GM23338 (cell line): ENCODE measurements at regions not wholly inside any gene's neighbourhood (a gene's known extent, or its start where the extent isn't known, plus 50 kb on each side); places are given as distances from the start of the nearest gene placed in this dataset.
A peak's percentile ranks its signal among the peaks of the same experiment; 100 is the strongest.

Experiments used
- ATAC-seq: fragments of 200-7000 bp; cut with Tn5 transposase; 3 replicates; pipeline ENCODE4 v1.9.1; 2020
- DNase-seq: peaks from one replicate; pipeline ENCODE4 v3.0.0-alpha.2; 2015; ENCODE audit warnings: low spot score
- H2AFZ ChIP-seq: fragments of 200-600 bp; sonication (generic); 2 replicates; pipeline ENCODE4 v1.8.0; 2016; ENCODE audit warnings: antibody characterized with exemption, mild to moderate bottlenecking, moderate library complexity
- H3F3A ChIP-seq: fragments of 200-600 bp; sonication (generic); replicated peaks from 2 replicates; pipeline ENCODE4 v1.8.0; 2017; ENCODE audit warnings: antibody characterized with exemption, mixed run types, low read depth
- H3K27ac ChIP-seq: fragments of 200-600 bp; sonication (generic); 2 replicates; pipeline ENCODE4 v1.6.1; 2016; ENCODE audit warnings: low read depth
- H3K27me3 ChIP-seq: fragments of 200-600 bp; sonication (generic); 2 replicates; pipeline ENCODE4 v1.8.0; 2016; ENCODE audit warnings: mild to moderate bottlenecking, mixed run types, moderate library complexity; ENCODE audit not compliant: insufficient read depth
- H3K36me3 ChIP-seq: fragments of 200-600 bp; sonication (generic); 2 replicates; pipeline ENCODE4 v1.8.0; 2016; ENCODE audit warnings: mild to moderate bottlenecking; ENCODE audit not compliant: insufficient read depth
- H3K4me1 ChIP-seq: fragments of 200-600 bp; sonication (generic); 2 replicates; pipeline ENCODE4 v1.8.0; 2016; ENCODE audit warnings: mild to moderate bottlenecking, moderate library complexity; ENCODE audit not compliant: insufficient read depth
- H3K4me2 ChIP-seq: fragments of 200-600 bp; sonication (generic); 2 replicates; pipeline ENCODE4 v1.7.1; 2017; ENCODE audit warnings: mixed run types
- H3K4me3 ChIP-seq: fragments of 200-600 bp; sonication (generic); 2 replicates; pipeline ENCODE4 v1.6.1; 2016; ENCODE audit warnings: mixed run types
- H3K79me2 ChIP-seq: fragments of 200-600 bp; sonication (generic); replicated peaks from 2 replicates; pipeline ENCODE4 v1.8.0; 2017; ENCODE audit warnings: mild to moderate bottlenecking; ENCODE audit not compliant: insufficient read depth
- H3K9me2 ChIP-seq: fragments of 200-600 bp; sonication (generic); 2 replicates; pipeline ENCODE4 v1.8.0; 2017; ENCODE audit not compliant: insufficient read depth
- H4K20me1 ChIP-seq: fragments of 200-600 bp; sonication (generic); replicated peaks from 2 replicates; pipeline ENCODE4 v1.8.0; 2017; ENCODE audit warnings: mild to moderate bottlenecking; ENCODE audit not compliant: insufficient read depth
- H3K27ac Mint-ChIP-seq: 2 replicates; pipeline ENCODE4 v1.8.0; 2020; ENCODE audit warnings: inconsistent platforms, mild to moderate bottlenecking, moderate library complexity, mixed read lengths
- H3K27me3 Mint-ChIP-seq: 3 replicates; pipeline ENCODE4 v1.8.0; 2022; ENCODE audit warnings: low read depth, mild to moderate bottlenecking, moderate library complexity, mixed read lengths, inconsistent platforms; ENCODE audit not compliant: insufficient read depth, poor library complexity
- H3K36me3 Mint-ChIP-seq: 3 replicates; pipeline ENCODE4 v1.8.0; 2021; ENCODE audit warnings: low read depth, mild to moderate bottlenecking, inconsistent platforms, moderate library complexity, mixed read lengths
- H3K4me1 Mint-ChIP-seq: 3 replicates; pipeline ENCODE4 v1.8.0; 2020; ENCODE audit warnings: mild to moderate bottlenecking, inconsistent platforms, mixed read lengths
- H3K4me3 Mint-ChIP-seq: 3 replicates; pipeline ENCODE4 v1.8.0; 2021; ENCODE audit warnings: moderate library complexity, mild to moderate bottlenecking, inconsistent platforms, mixed read lengths
- H3K9me3 Mint-ChIP-seq: 3 replicates; pipeline ENCODE4 v1.8.0; 2020; ENCODE audit warnings: moderate library complexity, mild to moderate bottlenecking, inconsistent platforms, mixed read lengths
- CREB1 ChIP-seq: fragments of 250-450 bp; sonication (Bioruptor Pico); IDR thresholded peaks from 2 replicates; pipeline ENCODE4 v1.5.0; 2020; ENCODE audit warnings: low read depth, mild to moderate bottlenecking, moderate library complexity
- CTCF ChIP-seq, 2 experiments: fragments of 200-600 bp in 1 of 2; sonication (generic) in 1 of 2; conservative IDR thresholded peaks; 2 replicates each; pipeline versions ENCODE4 v1.5.1 to v1.6.1; 2016 to 2017; ENCODE audit warnings: antibody characterized with exemption in 2 of 2, low read depth in 2 of 2, mild to moderate bottlenecking in 2 of 2, moderate library complexity in 1 of 2
- EZH2 ChIP-seq: fragments of 200-600 bp; sonication (generic); IDR thresholded peaks from one replicate; pipeline ENCODE4 v1.8.0; 2017; ENCODE audit warnings: antibody characterized with exemption, mild to moderate bottlenecking, low read depth; ENCODE audit not compliant: unreplicated experiment
- EZH2phosphoT487 ChIP-seq: fragments of 200-600 bp; sonication (generic); IDR thresholded peaks from one replicate; pipeline ENCODE4 v1.8.1; 2018; ENCODE audit warnings: antibody characterized with exemption; ENCODE audit not compliant: unreplicated experiment
- JUNB ChIP-seq: IDR thresholded peaks from one replicate; pipeline ENCODE4 v1.6.1; 2016; ENCODE audit warnings: antibody characterized with exemption; ENCODE audit not compliant: unreplicated experiment
- NANOG ChIP-seq: IDR thresholded peaks from 2 replicates; pipeline ENCODE4 v1.6.1; 2016; ENCODE audit warnings: antibody characterized with exemption, borderline replicate concordance
- REST ChIP-seq: IDR thresholded peaks from one replicate; pipeline ENCODE4 v1.6.1; 2018; ENCODE audit warnings: antibody characterized with exemption; ENCODE audit not compliant: unreplicated experiment
- ZNF331 ChIP-seq: fragments of 250-450 bp; sonication (Bioruptor Pico); IDR thresholded peaks from 2 replicates; pipeline ENCODE4 v1.5.0; 2020; ENCODE audit warnings: low read depth, mild to moderate bottlenecking, moderate library complexity
- ZNF462 ChIP-seq: fragments of 250-450 bp; sonication (Bioruptor Pico); IDR thresholded peaks from 2 replicates; pipeline ENCODE4 v1.5.0; 2020; ENCODE audit warnings: mild to moderate bottlenecking, moderate library complexity

GRCh38 chr1:54480525-54480848 is 67.5 kb upstream of the ACOT11 start:
- Histone ChIP-seq H3K4me1 (peaks cover 55% of the 10 kb centered on the region), H4K20me1 (no peaks in the 10 kb centered on the region), H3K27ac (no peak overlapping the region), H2AFZ (no peak overlapping the region; the same call in 1 of the 2 replicates), H3K4me3 (peak overlapping the region; percentile 13), H3F3A (peaks cover 16% of the 10 kb centered on the region), H3K4me2 (peak overlapping the region; percentile 64), H3K36me3 (no peaks in the 10 kb centered on the region; the same call in 1 of the 2 replicates), H3K27me3 (peaks cover 35% of the 10 kb centered on the region), H3K79me2 (no peaks in the 10 kb centered on the region), H3K9me2 (no peaks in the 10 kb centered on the region; the same call in 1 of the 2 replicates)
- Mint-ChIP-seq H3K4me3 (peak overlapping the region; percentile 35; the same call in 1 of the 3 replicates), H3K4me1 (peaks cover 63% of the 10 kb centered on the region), H3K9me3 (no peaks in the 10 kb centered on the region; the same call in 2 of the 3 replicates), H3K27ac (no peak overlapping the region; the same call in 1 of the 2 replicates), H3K36me3 (no peaks in the 10 kb centered on the region), H3K27me3 (peaks cover 40% of the 10 kb centered on the region)
- DNase-seq (peak; percentile 88), ATAC-seq (peak; percentile 47)
- TF ChIP-seq NANOG (no peak), ZNF331 (CRISPR knock-in tag) (no peak), ZNF462 (CRISPR knock-in tag) (0 out of 2 replicates have a peak, but pooled peaks have one; percentile 18)

GRCh38 chr1:54479841-54480524 is 68.0 kb upstream of the ACOT11 start:
- Histone ChIP-seq H4K20me1 (no peaks in the 10 kb centered on the region), H3K9me2 (no peaks in the 10 kb centered on the region; the same call in 1 of the 2 replicates), H3F3A (peaks cover 21% of the 10 kb centered on the region), H3K79me2 (no peaks in the 10 kb centered on the region), H3K4me3 (peak overlapping the region; percentile 13), H3K36me3 (no peaks in the 10 kb centered on the region; the same call in 1 of the 2 replicates), H3K4me2 (peak overlapping the region; percentile 64), H3K27me3 (peaks cover 33% of the 10 kb centered on the region), H2AFZ (no peak overlapping the region; the same call in 1 of the 2 replicates), H3K4me1 (peaks cover 60% of the 10 kb centered on the region), H3K27ac (no peak overlapping the region)
- no peak overlapping the region for H3K27ac Mint-ChIP-seq
- no peaks in the 10 kb centered on the region; the same call in 2 of the 3 replicates for H3K9me3 Mint-ChIP-seq
- H3K4me1 Mint-ChIP-seq: peaks cover 63% of the 10 kb centered on the region
- H3K27me3 Mint-ChIP-seq: peaks cover 40% of the 10 kb centered on the region
- H3K36me3 Mint-ChIP-seq: no peaks in the 10 kb centered on the region
- no peak for ATAC-seq
- no peak for DNase-seq
- peak overlapping the region; percentile 35; the same call in 1 of the 3 replicates for H3K4me3 Mint-ChIP-seq
- TF ChIP-seq CTCF (conservative IDR thresholded peaks at IDR 0.05; ENCODE audit: low read depth in 2 of 2) (no peak), REST (no peak), CREB1 (CRISPR knock-in tag) (no peak), ZNF331 (CRISPR knock-in tag) (no peak), JUNB (no peak), EZH2 (no peak), EZH2phosphoT487 (no peak), NANOG (no peak)
